H54 (cell line): ENCODE measurements at regions not wholly inside any gene's neighbourhood (a gene's known extent, or its start where the extent isn't known, plus 50 kb on each side); places are given as distances from the start of the nearest gene placed in this dataset.
A peak's percentile ranks its signal among the peaks of the same experiment; 100 is the strongest.
"Not testable (repeated sequence)": the region's sequence is repeated elsewhere in the genome, so short reads cannot be mapped to it uniquely, and the experiment has no call there.

ENCODE experiments used
- DNase-seq: peaks from one replicate; pipeline ENCODE4 v3.0.0; 2011; ENCODE audit warnings: low spot score, mixed read lengths; ENCODE audit not compliant: insufficient read length
- FAIRE-seq: peaks from 3 replicates; lab custom pipeline; 2011; peaks lifted over from hg19 to GRCh38; lab: Jason Lieb, UNC
- POLR2A ChIP-seq: IDR thresholded peaks from 2 replicates; pipeline ENCODE4 v1.6.1; 2011; ENCODE audit warnings: low read depth, mild to moderate bottlenecking, low read length

DNA sequence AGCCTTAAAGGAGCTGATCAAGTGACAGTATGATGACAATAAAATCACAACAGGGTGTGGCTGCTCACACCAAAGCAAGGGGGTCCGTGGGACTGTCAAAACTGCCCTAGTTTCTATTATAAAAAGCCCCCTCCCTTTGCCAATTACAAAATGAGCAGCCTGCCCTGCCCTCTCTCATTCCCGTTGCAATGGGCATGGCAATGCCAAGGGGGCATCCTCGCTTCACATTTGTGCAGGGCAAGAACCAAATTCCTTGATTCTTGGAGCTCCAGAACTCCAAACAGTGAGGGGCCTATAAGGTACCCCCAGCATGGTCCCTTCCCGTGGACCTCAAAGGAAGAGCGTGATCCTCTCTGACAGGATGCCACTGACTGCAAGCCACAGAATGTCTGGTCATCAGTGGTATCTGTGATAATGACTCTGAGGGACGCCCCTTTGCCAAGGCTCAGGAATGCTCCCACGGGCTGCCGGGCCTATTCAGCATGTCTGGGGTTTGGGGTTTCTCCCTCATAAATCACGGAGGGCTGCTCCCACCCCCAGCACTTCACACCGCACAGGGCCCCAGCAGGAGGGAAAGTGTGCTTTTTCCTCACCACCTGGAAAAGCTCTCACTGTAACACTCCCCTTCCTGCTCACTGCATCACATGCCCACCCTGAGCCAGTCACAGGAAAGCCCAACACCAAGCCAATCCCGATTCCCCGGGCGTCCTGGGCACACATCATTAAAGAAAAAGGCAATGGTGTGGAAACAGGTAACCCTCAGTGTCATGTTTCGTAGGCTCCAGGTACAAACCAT, 105.1 kb upstream of the TRPM1 start:
- DNase-seq (no peak), FAIRE-seq (no peak)
- no peak for TF ChIP-seq POLR2A

DNA sequence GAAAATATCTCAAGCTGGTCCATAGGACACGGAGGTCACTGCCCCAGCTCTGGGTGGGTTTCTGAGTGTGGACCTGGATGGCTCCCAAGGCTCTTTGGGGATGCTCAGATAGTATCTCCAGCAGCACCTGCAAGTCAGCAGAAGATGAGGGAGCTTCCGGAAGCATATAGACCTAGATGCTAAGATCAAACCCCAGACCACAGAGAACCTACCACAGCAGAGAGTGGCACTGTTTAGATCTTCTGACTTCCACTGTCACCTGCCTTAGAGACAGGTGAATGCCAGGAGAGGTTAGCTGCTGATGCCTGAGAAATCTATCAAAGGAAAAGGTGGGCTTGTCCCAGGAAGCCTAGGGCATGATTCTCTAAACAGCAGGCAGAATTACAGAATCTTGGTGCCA, 105.7 kb upstream of the TRPM1 start:
- DNase-seq (no peak), FAIRE-seq (no peak)
- no peak for TF ChIP-seq POLR2A

GRCh38 chr15:31207861-31208260, 106.3 kb upstream of the TRPM1 start:
- not testable (repeated sequence) for FAIRE-seq, DNase-seq

DNA sequence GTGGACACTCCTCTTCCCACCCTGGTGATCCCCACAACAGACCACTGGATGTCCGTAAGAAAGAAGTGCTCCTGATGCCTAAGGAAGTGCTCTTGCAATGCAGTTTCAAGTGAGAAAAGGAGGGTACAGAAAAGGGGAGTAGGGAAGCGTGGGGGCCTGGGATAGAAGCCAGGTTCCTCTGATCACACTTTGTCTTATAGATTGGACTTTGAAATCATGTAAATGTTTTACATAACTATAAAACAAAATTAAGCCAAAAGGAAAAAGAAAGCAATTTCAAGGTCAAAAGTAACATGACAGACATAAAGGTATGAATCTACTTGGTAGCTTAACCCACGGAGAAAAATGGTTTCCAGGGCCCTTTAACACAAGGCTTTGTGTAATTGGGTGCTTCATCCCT, 107.3 kb upstream of the TRPM1 start:
- TF ChIP-seq POLR2A: no peak
- no peak for FAIRE-seq

DNA sequence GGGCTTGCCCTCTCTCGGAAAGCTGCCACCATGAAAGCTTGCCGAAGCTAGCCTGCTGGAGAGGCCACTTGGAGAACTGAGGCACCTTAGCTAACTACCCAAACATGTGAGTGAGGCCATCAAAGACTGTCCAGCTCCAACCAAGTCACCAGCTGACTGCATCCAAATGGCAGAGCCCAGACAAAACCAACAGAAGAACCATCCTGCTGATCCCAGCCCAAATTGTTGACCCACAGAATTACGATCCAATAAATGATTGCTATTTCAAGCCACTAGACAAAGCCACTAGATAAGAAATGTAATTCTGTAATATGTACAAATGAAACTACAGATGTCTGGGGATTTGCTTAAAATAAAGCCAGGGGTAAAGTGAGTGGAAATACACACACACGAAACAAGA, 109.8 kb upstream of the TRPM1 start:
- no peak for DNase-seq
- no peak for TF ChIP-seq POLR2A
- no peak for FAIRE-seq

More for the DNA sequence above, 107.3 kb upstream of the TRPM1 start:
- no peak for DNase-seq

DNA sequence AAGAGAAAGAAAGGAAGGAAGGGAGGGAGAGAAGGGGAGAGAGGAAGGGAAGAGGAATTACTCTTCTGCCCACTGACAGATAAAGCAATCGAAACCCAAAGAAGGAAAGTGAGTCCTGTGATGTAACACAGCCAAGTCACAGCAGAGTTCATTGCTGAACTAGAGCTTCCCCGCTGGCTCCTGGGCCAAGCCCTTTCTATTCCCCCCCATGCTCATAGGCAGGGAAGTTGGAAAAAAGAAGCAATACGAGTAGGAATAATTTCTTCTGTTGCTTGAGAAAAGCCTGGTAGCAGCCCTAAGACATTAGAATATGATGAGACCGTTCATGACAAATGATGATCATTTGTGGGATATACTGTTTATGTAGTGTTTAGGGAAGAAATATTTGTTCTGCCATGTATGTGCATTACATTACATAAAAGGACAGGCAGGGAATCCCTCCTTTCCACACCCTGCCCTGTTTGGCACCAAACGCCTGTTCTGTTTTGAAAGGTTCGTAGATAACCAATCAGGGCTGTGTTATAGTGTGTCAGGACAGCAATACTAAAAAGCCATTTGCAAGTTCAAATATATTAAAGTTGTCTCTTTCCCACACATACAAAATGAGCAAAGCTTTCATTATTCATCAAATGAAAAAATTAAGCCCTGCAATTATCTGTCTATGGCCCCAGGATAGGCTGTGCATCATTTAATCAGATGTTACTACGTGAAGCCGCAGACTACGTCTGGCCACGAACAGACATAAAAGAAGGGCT, 111.0 kb upstream of the TRPM1 start:
- FAIRE-seq: no peak
- no peak for DNase-seq

DNA sequence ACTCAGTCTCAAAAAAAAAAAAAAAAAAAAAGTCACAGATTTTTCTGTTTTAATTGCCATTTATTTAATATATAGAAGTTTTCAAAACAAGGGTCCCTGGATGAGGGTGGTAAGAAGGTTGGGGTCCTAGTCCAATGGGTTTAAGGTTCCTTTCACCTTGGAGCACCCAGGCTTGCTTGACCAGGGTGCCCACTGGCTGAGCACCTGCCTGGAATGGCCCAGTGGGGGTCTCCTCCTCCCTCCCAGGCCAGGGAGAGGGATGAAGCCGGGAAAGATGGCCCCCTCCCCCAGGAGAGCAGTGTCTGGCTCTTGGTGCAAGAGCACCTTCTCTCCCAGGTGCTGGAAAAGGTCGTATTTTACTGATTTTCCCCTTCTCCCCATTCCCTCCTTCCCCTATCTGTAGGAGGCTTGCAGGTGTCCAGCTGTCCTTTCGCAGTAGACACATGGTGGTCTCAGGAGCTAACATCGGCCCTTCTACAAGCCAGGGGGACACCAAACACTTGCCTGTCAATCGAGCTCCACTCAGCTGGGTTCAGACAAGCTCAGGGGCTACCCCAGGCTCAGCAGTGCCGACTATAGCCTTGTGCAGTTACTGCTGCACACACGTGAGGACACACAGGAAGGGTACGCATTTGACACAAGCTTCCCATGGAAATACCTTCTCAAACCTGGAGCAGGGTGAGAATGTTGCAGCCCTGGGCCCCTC, 112.3 kb upstream of the KLF13 start:
- DNase-seq (no peak), FAIRE-seq (no peak)
- no peak for TF ChIP-seq POLR2A

More for the DNA sequence above, 111.0 kb upstream of the TRPM1 start:
- TF ChIP-seq POLR2A: no peak

DNA sequence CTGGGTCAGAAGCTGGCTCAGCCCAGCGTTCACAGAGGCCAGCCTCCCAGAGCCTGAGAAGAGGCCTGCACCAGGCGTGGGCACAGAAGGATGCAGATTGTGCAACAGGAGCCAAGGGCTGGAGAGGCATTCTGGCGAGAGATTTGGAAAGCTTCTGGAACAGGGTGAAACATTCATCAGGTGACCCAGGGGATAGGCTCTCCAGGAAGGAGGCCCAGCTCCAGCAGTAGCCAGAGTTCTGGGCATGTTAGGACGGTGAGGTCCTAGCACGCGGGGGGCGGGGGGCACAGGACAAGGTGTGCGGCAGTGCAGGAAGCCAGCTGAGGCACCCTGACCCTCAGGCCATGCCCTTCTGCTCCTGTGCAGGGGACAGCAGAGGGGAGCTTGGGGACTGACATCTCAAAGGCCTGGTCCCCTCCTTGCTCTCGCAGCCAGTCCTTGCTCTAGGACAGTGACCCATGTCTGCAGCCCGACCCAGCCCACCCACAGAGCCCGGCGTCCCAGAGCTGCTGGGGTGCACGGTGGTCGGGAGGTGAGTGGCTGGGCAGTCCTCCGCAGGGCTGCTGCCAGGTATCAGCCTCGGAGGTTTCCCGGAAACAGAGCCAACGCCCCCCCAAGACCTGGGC, 111.7 kb upstream of the KLF13 start:
- TF ChIP-seq POLR2A: no peak
- no peak for FAIRE-seq
- no peak for DNase-seq

GRCh38 chr15:31215490-31216214, 111.0 kb upstream of the KLF13 start:
- no peak for FAIRE-seq
- no peak for TF ChIP-seq POLR2A
- DNase-seq: peak; percentile 79

GRCh38 chr15:31216215-31216911, 110.3 kb upstream of the KLF13 start:
- FAIRE-seq (peak; percentile 90), DNase-seq (peak; percentile 87)

DNA sequence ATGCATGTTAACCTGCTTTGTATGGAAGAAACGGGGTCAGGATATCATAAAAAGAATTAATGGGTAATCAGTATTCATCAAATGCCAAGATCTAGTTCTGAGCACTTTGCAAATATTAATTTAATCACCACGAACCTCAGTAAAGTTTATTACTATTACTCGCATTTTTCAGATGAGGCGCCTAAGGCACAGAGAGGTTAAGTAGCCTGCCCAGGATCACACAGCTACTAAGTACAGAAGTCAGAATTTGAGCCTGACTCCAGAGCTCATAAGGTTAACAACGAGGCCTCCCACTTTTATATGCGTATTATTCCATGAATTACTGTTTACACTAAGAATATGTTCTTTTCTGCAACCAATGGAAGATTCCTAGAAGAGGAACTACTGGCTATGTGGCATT, 109.6 kb upstream of the KLF13 start:
- DNase-seq: no peak
- FAIRE-seq: no peak
- no peak for TF ChIP-seq POLR2A

More at GRCh38 chr15:31216215-31216911, 110.3 kb upstream of the KLF13 start:
- TF ChIP-seq POLR2A: no peak

DNA sequence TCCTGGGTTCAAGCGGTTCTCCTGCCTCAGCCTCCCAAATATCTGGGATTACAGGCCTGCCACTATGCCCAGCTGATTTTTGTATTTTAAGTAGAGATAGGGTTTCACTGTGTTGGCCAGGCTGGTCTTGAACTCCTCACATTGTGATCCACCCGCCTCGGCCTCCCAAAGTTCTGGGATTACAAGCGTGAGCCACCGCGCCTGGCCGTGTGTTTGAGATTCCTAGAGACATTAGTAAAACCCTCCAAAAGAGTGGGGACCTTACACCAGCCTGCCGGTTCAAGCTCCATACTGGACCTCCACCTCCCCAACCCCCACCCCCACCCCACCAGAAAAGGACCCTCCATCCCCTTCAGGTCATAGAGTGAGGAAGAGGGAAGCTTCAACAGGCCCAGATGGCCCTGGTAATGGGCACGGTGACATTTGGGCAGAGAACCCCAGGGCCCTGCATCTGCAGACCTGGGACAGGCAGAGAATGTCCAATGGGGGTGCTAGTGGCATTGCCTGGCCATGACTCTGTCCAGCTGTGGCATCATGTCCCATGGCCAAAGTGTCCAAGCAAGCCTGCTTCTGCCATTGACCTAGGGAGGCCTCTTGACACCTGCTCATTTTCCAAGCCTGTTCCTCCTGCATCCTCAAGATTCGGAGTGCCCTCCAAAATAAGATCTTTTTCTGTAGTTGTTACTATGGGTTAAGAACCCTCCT, 108.9 kb upstream of the KLF13 start:
- DNase-seq: no peak
- TF ChIP-seq POLR2A: no peak
- no peak for FAIRE-seq
